ENCODE measurements at regions not wholly inside any gene's neighbourhood (a gene's known extent, or its start where the extent isn't known, plus 50 kb on each side); places are given as distances from the start of the nearest gene placed in this dataset.

DNA sequence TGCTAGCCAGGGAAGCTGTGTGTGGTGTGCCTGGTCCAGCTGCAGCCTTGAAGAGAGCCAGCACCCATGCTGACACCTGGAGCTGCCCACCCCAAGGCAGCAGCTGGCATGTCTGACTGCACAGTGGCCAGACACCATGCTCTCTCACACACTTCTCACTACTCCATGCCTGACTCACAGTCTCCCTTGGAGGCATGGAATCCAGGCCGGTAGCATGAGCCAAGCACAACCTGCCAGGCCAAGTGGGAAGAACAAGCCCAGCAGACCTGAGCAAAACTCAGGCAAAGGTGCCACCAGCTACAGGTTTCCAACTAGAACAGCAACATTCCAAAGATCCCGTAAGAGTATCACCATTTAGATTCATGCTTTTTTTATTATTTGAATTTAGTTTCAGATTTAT lies 625.3 kb upstream of the LRRTM4 start:
- H3K4me3 ChIP-seq (ENCODE audit: low read depth, low read length) = no peak overlapping the region
- H3K36me3 ChIP-seq (ENCODE audit: control insufficient read depth in 2 of 2, insufficient read depth in 1 of 2, low read length in 2 of 2) = no peaks in the 10 kb centered on the region
- no peaks in the 10 kb centered on the region for H3K4me1 ChIP-seq (ENCODE audit: control insufficient read depth, insufficient read depth, low read length)
- ChIA-PET POLR2A (no interaction called here), CTCF (no interaction called here)
- no peaks in the 10 kb centered on the region for H3K9me3 ChIP-seq (ENCODE audit: control insufficient read depth, insufficient read depth, low read depth, low read length)
- H3K27ac ChIP-seq (ENCODE audit: extremely low read depth, low read depth, low read length) = no peak overlapping the region
- TF ChIP-seq SALL2 (tag by site-specific recombination; IDR thresholded peaks at IDR 0.05; ENCODE audit: borderline replicate concordance) = no peak
- TF ChIP-seq, protein P1, sequence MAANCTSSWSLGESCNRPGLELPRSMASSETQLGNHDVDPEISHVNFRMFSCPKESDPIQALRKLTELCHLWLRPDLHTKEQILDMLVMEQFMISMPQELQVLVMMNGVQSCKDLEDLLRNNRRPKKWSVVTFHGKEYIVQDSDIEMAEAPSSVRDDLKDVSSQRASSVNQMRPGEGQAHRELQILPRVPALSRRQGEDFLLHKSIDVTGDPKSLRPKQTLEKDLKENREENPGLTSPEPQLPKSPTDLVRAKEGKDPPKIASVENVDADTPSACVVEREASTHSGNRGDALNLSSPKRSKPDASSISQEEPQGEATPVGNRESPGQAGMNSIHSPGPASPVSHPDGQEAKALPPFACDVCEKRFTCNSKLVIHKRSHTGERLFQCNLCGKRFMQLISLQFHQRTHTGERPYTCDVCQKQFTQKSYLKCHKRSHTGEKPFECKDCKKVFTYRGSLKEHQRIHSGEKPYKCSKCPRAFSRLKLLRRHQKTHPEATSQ (tag by site-specific recombination; IDR thresholded peaks at IDR 0.05) = no peak
- TF ChIP-seq, protein P2, sequence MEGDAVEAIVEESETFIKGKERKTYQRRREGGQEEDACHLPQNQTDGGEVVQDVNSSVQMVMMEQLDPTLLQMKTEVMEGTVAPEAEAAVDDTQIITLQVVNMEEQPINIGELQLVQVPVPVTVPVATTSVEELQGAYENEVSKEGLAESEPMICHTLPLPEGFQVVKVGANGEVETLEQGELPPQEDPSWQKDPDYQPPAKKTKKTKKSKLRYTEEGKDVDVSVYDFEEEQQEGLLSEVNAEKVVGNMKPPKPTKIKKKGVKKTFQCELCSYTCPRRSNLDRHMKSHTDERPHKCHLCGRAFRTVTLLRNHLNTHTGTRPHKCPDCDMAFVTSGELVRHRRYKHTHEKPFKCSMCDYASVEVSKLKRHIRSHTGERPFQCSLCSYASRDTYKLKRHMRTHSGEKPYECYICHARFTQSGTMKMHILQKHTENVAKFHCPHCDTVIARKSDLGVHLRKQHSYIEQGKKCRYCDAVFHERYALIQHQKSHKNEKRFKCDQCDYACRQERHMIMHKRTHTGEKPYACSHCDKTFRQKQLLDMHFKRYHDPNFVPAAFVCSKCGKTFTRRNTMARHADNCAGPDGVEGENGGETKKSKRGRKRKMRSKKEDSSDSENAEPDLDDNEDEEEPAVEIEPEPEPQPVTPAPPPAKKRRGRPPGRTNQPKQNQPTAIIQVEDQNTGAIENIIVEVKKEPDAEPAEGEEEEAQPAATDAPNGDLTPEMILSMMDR (tag by site-specific recombination; IDR thresholded peaks at IDR 0.05) = no peak
- TF ChIP-seq OSR2 (tag by site-specific recombination; IDR thresholded peaks at IDR 0.05) = no peak
- TF ChIP-seq, protein P3, sequence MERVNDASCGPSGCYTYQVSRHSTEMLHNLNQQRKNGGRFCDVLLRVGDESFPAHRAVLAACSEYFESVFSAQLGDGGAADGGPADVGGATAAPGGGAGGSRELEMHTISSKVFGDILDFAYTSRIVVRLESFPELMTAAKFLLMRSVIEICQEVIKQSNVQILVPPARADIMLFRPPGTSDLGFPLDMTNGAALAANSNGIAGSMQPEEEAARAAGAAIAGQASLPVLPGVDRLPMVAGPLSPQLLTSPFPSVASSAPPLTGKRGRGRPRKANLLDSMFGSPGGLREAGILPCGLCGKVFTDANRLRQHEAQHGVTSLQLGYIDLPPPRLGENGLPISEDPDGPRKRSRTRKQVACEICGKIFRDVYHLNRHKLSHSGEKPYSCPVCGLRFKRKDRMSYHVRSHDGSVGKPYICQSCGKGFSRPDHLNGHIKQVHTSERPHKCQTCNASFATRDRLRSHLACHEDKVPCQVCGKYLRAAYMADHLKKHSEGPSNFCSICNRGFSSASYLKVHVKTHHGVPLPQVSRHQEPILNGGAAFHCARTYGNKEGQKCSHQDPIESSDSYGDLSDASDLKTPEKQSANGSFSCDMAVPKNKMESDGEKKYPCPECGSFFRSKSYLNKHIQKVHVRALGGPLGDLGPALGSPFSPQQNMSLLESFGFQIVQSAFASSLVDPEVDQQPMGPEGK (tag by site-specific recombination; IDR thresholded peaks at IDR 0.05) = no peak
- TF ChIP-seq, protein P4, sequence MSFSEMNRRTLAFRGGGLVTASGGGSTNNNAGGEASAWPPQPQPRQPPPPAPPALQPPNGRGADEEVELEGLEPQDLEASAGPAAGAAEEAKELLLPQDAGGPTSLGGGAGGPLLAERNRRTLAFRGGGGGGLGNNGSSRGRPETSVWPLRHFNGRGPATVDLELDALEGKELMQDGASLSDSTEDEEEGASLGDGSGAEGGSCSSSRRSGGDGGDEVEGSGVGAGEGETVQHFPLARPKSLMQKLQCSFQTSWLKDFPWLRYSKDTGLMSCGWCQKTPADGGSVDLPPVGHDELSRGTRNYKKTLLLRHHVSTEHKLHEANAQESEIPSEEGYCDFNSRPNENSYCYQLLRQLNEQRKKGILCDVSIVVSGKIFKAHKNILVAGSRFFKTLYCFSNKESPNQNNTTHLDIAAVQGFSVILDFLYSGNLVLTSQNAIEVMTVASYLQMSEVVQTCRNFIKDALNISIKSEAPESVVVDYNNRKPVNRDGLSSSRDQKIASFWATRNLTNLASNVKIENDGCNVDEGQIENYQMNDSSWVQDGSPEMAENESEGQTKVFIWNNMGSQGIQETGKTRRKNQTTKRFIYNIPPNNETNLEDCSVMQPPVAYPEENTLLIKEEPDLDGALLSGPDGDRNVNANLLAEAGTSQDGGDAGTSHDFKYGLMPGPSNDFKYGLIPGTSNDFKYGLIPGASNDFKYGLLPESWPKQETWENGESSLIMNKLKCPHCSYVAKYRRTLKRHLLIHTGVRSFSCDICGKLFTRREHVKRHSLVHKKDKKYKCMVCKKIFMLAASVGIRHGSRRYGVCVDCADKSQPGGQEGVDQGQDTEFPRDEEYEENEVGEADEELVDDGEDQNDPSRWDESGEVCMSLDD (tag by site-specific recombination; IDR thresholded peaks at IDR 0.05) = no peak
- TF ChIP-seq, protein P5, sequence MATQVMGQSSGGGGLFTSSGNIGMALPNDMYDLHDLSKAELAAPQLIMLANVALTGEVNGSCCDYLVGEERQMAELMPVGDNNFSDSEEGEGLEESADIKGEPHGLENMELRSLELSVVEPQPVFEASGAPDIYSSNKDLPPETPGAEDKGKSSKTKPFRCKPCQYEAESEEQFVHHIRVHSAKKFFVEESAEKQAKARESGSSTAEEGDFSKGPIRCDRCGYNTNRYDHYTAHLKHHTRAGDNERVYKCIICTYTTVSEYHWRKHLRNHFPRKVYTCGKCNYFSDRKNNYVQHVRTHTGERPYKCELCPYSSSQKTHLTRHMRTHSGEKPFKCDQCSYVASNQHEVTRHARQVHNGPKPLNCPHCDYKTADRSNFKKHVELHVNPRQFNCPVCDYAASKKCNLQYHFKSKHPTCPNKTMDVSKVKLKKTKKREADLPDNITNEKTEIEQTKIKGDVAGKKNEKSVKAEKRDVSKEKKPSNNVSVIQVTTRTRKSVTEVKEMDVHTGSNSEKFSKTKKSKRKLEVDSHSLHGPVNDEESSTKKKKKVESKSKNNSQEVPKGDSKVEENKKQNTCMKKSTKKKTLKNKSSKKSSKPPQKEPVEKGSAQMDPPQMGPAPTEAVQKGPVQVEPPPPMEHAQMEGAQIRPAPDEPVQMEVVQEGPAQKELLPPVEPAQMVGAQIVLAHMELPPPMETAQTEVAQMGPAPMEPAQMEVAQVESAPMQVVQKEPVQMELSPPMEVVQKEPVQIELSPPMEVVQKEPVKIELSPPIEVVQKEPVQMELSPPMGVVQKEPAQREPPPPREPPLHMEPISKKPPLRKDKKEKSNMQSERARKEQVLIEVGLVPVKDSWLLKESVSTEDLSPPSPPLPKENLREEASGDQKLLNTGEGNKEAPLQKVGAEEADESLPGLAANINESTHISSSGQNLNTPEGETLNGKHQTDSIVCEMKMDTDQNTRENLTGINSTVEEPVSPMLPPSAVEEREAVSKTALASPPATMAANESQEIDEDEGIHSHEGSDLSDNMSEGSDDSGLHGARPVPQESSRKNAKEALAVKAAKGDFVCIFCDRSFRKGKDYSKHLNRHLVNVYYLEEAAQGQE (tag by site-specific recombination; IDR thresholded peaks at IDR 0.05) = no peak
- no peak for TF ChIP-seq IKZF3 (tag by site-specific recombination; IDR thresholded peaks at IDR 0.05)
- no peak for TF ChIP-seq ZNF843 (tag by site-specific recombination; IDR thresholded peaks at IDR 0.05)
- TF ChIP-seq ZBTB21 (tag by site-specific recombination; IDR thresholded peaks at IDR 0.05) = no peak
- TF ChIP-seq ZNF501 (tag by site-specific recombination; IDR thresholded peaks at IDR 0.05) = no peak
- TF ChIP-seq, protein P6, sequence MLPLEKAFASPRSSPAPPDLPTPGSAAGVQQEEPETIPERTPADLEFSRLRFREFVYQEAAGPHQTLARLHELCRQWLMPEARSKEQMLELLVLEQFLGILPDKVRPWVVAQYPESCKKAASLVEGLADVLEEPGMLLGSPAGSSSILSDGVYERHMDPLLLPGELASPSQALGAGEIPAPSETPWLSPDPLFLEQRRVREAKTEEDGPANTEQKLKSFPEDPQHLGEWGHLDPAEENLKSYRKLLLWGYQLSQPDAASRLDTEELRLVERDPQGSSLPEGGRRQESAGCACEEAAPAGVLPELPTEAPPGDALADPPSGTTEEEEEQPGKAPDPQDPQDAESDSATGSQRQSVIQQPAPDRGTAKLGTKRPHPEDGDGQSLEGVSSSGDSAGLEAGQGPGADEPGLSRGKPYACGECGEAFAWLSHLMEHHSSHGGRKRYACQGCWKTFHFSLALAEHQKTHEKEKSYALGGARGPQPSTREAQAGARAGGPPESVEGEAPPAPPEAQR (tag by site-specific recombination; IDR thresholded peaks at IDR 0.05) = no peak
- TF ChIP-seq ZNF221 (tag by site-specific recombination; IDR thresholded peaks at IDR 0.05; ENCODE audit: borderline replicate concordance) = no peak
- no peak for TF ChIP-seq ZNF76 (tag by site-specific recombination; IDR thresholded peaks at IDR 0.05; ENCODE audit: borderline replicate concordance, low read depth)
- TF ChIP-seq, protein P7, sequence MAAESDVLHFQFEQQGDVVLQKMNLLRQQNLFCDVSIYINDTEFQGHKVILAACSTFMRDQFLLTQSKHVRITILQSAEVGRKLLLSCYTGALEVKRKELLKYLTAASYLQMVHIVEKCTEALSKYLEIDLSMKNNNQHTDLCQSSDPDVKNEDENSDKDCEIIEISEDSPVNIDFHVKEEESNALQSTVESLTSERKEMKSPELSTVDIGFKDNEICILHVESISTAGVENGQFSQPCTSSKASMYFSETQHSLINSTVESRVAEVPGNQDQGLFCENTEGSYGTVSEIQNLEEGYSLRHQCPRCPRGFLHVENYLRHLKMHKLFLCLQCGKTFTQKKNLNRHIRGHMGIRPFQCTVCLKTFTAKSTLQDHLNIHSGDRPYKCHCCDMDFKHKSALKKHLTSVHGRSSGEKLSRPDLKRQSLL (tag by site-specific recombination; IDR thresholded peaks at IDR 0.05) = no peak
- TF ChIP-seq, protein P8, sequence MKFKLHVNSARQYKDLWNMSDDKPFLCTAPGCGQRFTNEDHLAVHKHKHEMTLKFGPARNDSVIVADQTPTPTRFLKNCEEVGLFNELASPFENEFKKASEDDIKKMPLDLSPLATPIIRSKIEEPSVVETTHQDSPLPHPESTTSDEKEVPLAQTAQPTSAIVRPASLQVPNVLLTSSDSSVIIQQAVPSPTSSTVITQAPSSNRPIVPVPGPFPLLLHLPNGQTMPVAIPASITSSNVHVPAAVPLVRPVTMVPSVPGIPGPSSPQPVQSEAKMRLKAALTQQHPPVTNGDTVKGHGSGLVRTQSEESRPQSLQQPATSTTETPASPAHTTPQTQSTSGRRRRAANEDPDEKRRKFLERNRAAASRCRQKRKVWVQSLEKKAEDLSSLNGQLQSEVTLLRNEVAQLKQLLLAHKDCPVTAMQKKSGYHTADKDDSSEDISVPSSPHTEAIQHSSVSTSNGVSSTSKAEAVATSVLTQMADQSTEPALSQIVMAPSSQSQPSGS (tag by site-specific recombination; IDR thresholded peaks at IDR 0.05; ENCODE audit: low read depth) = no peak
- TF ChIP-seq ZNF777 (tag by site-specific recombination; IDR thresholded peaks at IDR 0.05; ENCODE audit: borderline replicate concordance) = no peak
- no peak for TF ChIP-seq ZNF600 (tag by site-specific recombination; IDR thresholded peaks at IDR 0.05)
- TF ChIP-seq, protein P9, sequence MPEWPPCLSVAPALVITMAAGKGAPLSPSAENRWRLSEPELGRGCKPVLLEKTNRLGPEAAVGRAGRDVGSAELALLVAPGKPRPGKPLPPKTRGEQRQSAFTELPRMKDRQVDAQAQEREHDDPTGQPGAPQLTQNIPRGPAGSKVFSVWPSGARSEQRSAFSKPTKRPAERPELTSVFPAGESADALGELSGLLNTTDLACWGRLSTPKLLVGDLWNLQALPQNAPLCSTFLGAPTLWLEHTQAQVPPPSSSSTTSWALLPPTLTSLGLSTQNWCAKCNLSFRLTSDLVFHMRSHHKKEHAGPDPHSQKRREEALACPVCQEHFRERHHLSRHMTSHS (tag by site-specific recombination; IDR thresholded peaks at IDR 0.05) = no peak
- TF ChIP-seq ZNF311 (tag by site-specific recombination; IDR thresholded peaks at IDR 0.05; ENCODE audit: borderline replicate concordance) = no peak

Measured in HEK293 (cell line).